Activated T-helper 1 cell treated with Interleukin-2 at 50 U/mL for 16 hours (primary cell): ENCODE measurements at regions not wholly inside any gene's neighbourhood (a gene's known extent, or its start where the extent isn't known, plus 50 kb on each side); places are given as distances from the start of the nearest gene placed in this dataset.
"Not testable (repeated sequence)": the region's sequence is repeated elsewhere in the genome, so short reads cannot be mapped to it uniquely, and the experiment has no call there.

Experiments
- DNase-seq: peaks from one replicate; pipeline ENCODE4 v3.0.0-alpha.2; 2020; ENCODE audit warnings: low read depth

GRCh38 chr5:62224987-62225601 lies 80.9 kb upstream of the KIF2A start:
- DNase-seq, result not testable (repeated sequence)

GRCh38 chr5:62230876-62231388 lies 75.1 kb upstream of the KIF2A start:
- DNase-seq, result not testable (repeated sequence)

- no peak for DNase-seq
Measured at GRCh38 chr5:62231576-62231975, 74.4 kb upstream of the KIF2A start.

- DNase-seq, result not testable (repeated sequence)
Measured at GRCh38 chr5:62232218-62232617, 73.8 kb upstream of the KIF2A start.

- not testable (repeated sequence) for DNase-seq
Measured at GRCh38 chr5:62233083-62234046, 72.6 kb upstream of the KIF2A start.

GRCh38 chr5:62236593-62236992 lies 69.4 kb upstream of the KIF2A start:
- not testable (repeated sequence) for DNase-seq

GRCh38 chr5:62237944-62238343 lies 68.1 kb upstream of the KIF2A start:
- not testable (repeated sequence) for DNase-seq

- DNase-seq, result not testable (repeated sequence)
Measured at GRCh38 chr5:62238584-62238983, 67.4 kb upstream of the KIF2A start.

- DNase-seq, result not testable (repeated sequence)
Measured at GRCh38 chr5:62240494-62240893, 65.5 kb upstream of the KIF2A start.

GRCh38 chr5:62242000-62242399 lies 64.0 kb upstream of the KIF2A start:
- DNase-seq, result not testable (repeated sequence)

GRCh38 chr5:62243046-62243445 lies 63.0 kb upstream of the KIF2A start:
- DNase-seq, result not testable (repeated sequence)

- DNase-seq, result not testable (repeated sequence)
Measured at GRCh38 chr5:62248192-62248591, 57.8 kb upstream of the KIF2A start.

- not testable (repeated sequence) for DNase-seq
Measured at GRCh38 chr5:62250085-62250484, 55.9 kb upstream of the KIF2A start.

- DNase-seq, result not testable (repeated sequence)
Measured at GRCh38 chr5:62250919-62251318, 55.1 kb upstream of the KIF2A start.

GRCh38 chr5:62252519-62252918 lies 53.5 kb upstream of the KIF2A start:
- DNase-seq, result not testable (repeated sequence)

- not testable (repeated sequence) for DNase-seq
Measured at GRCh38 chr5:62255551-62255950, 50.5 kb upstream of the KIF2A start.

GRCh38 chr5:62256161-62257019 lies 49.6 kb upstream of the KIF2A start:
- DNase-seq, result no peak
